ENCODE measurements at regions not wholly inside any gene's neighbourhood (a gene's known extent, or its start where the extent isn't known, plus 50 kb on each side); places are given as distances from the start of the nearest gene placed in this dataset.
A peak's percentile ranks its signal among the peaks of the same experiment; 100 is the strongest.
"Not testable (repeated sequence)": the region's sequence is repeated elsewhere in the genome, so short reads cannot be mapped to it uniquely, and the experiment has no call there.

- no peak overlapping the region for H3K4me3 ChIP-seq (ENCODE audit: low read length)
- peaks cover 7% of the 10 kb centered on the region for H3K4me1 ChIP-seq (ENCODE audit: control insufficient read depth, insufficient read depth, low read length)
- no peak overlapping the region for H3K9ac ChIP-seq (ENCODE audit: low read length)
- peaks cover 3% of the 10 kb centered on the region for H3K27me3 ChIP-seq (ENCODE audit: control insufficient read depth, insufficient read depth, low read length)
- no peaks in the 10 kb centered on the region for H3K36me3 ChIP-seq (ENCODE audit: control insufficient read depth, insufficient read depth, low read length)
- H3K27ac ChIP-seq (ENCODE audit: low read depth, low read length), result no peak overlapping the region
Measured at GRCh38 chr6:16950302-16950701, 151.5 kb upstream of the STMND1 start.

GRCh38 chr6:16949716-16950115 is 152.1 kb upstream of the STMND1 start:
- Histone ChIP-seq H3K36me3 (ENCODE audit: control insufficient read depth, insufficient read depth, low read length) (no peaks in the 10 kb centered on the region), H3K4me1 (ENCODE audit: control insufficient read depth, insufficient read depth, low read length) (peaks cover 7% of the 10 kb centered on the region), H3K4me3 (ENCODE audit: low read length) (no peak overlapping the region), H3K9ac (ENCODE audit: low read length) (no peak overlapping the region), H3K27me3 (ENCODE audit: control insufficient read depth, insufficient read depth, low read length) (peaks cover 3% of the 10 kb centered on the region), H3K27ac (ENCODE audit: low read depth, low read length) (no peak overlapping the region)

- peaks cover 7% of the 10 kb centered on the region for H3K4me1 ChIP-seq (ENCODE audit: control insufficient read depth, insufficient read depth, low read length)
- H3K36me3 ChIP-seq (ENCODE audit: control insufficient read depth, insufficient read depth, low read length), result no peaks in the 10 kb centered on the region
- H3K27me3 ChIP-seq (ENCODE audit: control insufficient read depth, insufficient read depth, low read length), result peaks cover 3% of the 10 kb centered on the region
- H3K4me3 ChIP-seq (ENCODE audit: low read length), result no peak overlapping the region
- no peak overlapping the region for H3K27ac ChIP-seq (ENCODE audit: low read depth, low read length)
- H3K9ac ChIP-seq (ENCODE audit: low read length), result no peak overlapping the region
Measured at GRCh38 chr6:16948396-16948795, 153.5 kb upstream of the STMND1 start.

- no peaks in the 10 kb centered on the region for H3K36me3 ChIP-seq (ENCODE audit: control insufficient read depth, insufficient read depth, low read length)
- no peak overlapping the region for H3K9ac ChIP-seq (ENCODE audit: low read length)
- H3K4me3 ChIP-seq (ENCODE audit: low read length), result no peak overlapping the region
- H3K27me3 ChIP-seq (ENCODE audit: control insufficient read depth, insufficient read depth, low read length), result peaks cover 3% of the 10 kb centered on the region
- H3K4me1 ChIP-seq (ENCODE audit: control insufficient read depth, insufficient read depth, low read length), result peaks cover 7% of the 10 kb centered on the region
- peak overlapping the region; percentile 58 for H3K27ac ChIP-seq (ENCODE audit: low read depth, low read length)
Measured at GRCh38 chr6:16947375-16948015, 154.4 kb upstream of the STMND1 start.

- peaks cover 3% of the 10 kb centered on the region for H3K27me3 ChIP-seq (ENCODE audit: control insufficient read depth, insufficient read depth, low read length)
- no peaks in the 10 kb centered on the region for H3K36me3 ChIP-seq (ENCODE audit: control insufficient read depth, insufficient read depth, low read length)
- H3K4me3 ChIP-seq (ENCODE audit: low read length), result no peak overlapping the region
- H3K9ac ChIP-seq (ENCODE audit: low read length), result no peak overlapping the region
- H3K27ac ChIP-seq (ENCODE audit: low read depth, low read length), result no peak overlapping the region
- peaks cover 7% of the 10 kb centered on the region for H3K4me1 ChIP-seq (ENCODE audit: control insufficient read depth, insufficient read depth, low read length)
Measured at GRCh38 chr6:16944596-16944995, 157.3 kb upstream of the STMND1 start.

- Histone ChIP-seq H3K27ac (ENCODE audit: low read depth, low read length) (no peak overlapping the region), H3K27me3 (ENCODE audit: control insufficient read depth, insufficient read depth, low read length) (no peaks in the 10 kb centered on the region), H3K4me1 (ENCODE audit: control insufficient read depth, insufficient read depth, low read length) (no peaks in the 10 kb centered on the region), H3K36me3 (ENCODE audit: control insufficient read depth, insufficient read depth, low read length) (no peaks in the 10 kb centered on the region), H3K4me3 (ENCODE audit: low read length) (no peak overlapping the region), H3K9ac (ENCODE audit: low read length) (no peak overlapping the region)
Measured at GRCh38 chr6:16939839-16940238, 162.0 kb upstream of the STMND1 start.

GRCh38 chr6:16939351-16939750 is 162.5 kb upstream of the STMND1 start:
- H3K36me3 ChIP-seq (ENCODE audit: control insufficient read depth, insufficient read depth, low read length), result no peaks in the 10 kb centered on the region
- H3K27ac ChIP-seq (ENCODE audit: low read depth, low read length), result no peak overlapping the region
- no peaks in the 10 kb centered on the region for H3K27me3 ChIP-seq (ENCODE audit: control insufficient read depth, insufficient read depth, low read length)
- H3K4me3 ChIP-seq (ENCODE audit: low read length), result no peak overlapping the region
- no peaks in the 10 kb centered on the region for H3K4me1 ChIP-seq (ENCODE audit: control insufficient read depth, insufficient read depth, low read length)
- no peak overlapping the region for H3K9ac ChIP-seq (ENCODE audit: low read length)

- H3K27me3 ChIP-seq (ENCODE audit: control insufficient read depth, insufficient read depth, low read length), result no peaks in the 10 kb centered on the region
Measured at GRCh38 chr6:16936893-16937292, 165.0 kb upstream of the STMND1 start.

GRCh38 chr6:16933961-16934360 is 167.9 kb upstream of the STMND1 start:
- Histone ChIP-seq H3K9ac (ENCODE audit: low read length) (no peak overlapping the region), H3K4me1 (ENCODE audit: control insufficient read depth, insufficient read depth, low read length) (no peaks in the 10 kb centered on the region), H3K27ac (ENCODE audit: low read depth, low read length) (no peak overlapping the region), H3K36me3 (ENCODE audit: control insufficient read depth, insufficient read depth, low read length) (no peaks in the 10 kb centered on the region), H3K4me3 (ENCODE audit: low read length) (no peak overlapping the region), H3K27me3 (ENCODE audit: control insufficient read depth, insufficient read depth, low read length) (no peaks in the 10 kb centered on the region)

More at GRCh38 chr6:16936893-16937292, 165.0 kb upstream of the STMND1 start:
- Histone ChIP-seq H3K4me1 (ENCODE audit: control insufficient read depth, insufficient read depth, low read length) (no peaks in the 10 kb centered on the region), H3K27ac (ENCODE audit: low read depth, low read length) (no peak overlapping the region), H3K4me3 (ENCODE audit: low read length) (no peak overlapping the region), H3K9ac (ENCODE audit: low read length) (no peak overlapping the region), H3K36me3 (ENCODE audit: control insufficient read depth, insufficient read depth, low read length) (no peaks in the 10 kb centered on the region)

GRCh38 chr6:16933532-16933931 is 168.3 kb upstream of the STMND1 start:
- Histone ChIP-seq H3K27me3 (ENCODE audit: control insufficient read depth, insufficient read depth, low read length) (no peaks in the 10 kb centered on the region), H3K4me1 (ENCODE audit: control insufficient read depth, insufficient read depth, low read length) (no peaks in the 10 kb centered on the region), H3K9ac (ENCODE audit: low read length) (no peak overlapping the region), H3K36me3 (ENCODE audit: control insufficient read depth, insufficient read depth, low read length) (no peaks in the 10 kb centered on the region), H3K4me3 (ENCODE audit: low read length) (no peak overlapping the region), H3K27ac (ENCODE audit: low read depth, low read length) (no peak overlapping the region)

GRCh38 chr6:16932920-16933319 is 168.9 kb upstream of the STMND1 start:
- no peaks in the 10 kb centered on the region for H3K36me3 ChIP-seq (ENCODE audit: control insufficient read depth, insufficient read depth, low read length)
- no peak overlapping the region for H3K9ac ChIP-seq (ENCODE audit: low read length)
- H3K27me3 ChIP-seq (ENCODE audit: control insufficient read depth, insufficient read depth, low read length), result no peaks in the 10 kb centered on the region
- H3K27ac ChIP-seq (ENCODE audit: low read depth, low read length), result no peak overlapping the region
- no peak overlapping the region for H3K4me3 ChIP-seq (ENCODE audit: low read length)
- H3K4me1 ChIP-seq (ENCODE audit: control insufficient read depth, insufficient read depth, low read length), result no peaks in the 10 kb centered on the region

GRCh38 chr6:16931079-16931478 is 169.8 kb upstream of the ATXN1 start:
- not testable (repeated sequence) for H3K27ac ChIP-seq (ENCODE audit: low read depth, low read length); H3K4me3 ChIP-seq (ENCODE audit: low read length); H3K9ac ChIP-seq (ENCODE audit: low read length); H3K27me3 ChIP-seq (ENCODE audit: control insufficient read depth, insufficient read depth, low read length); H3K4me1 ChIP-seq (ENCODE audit: control insufficient read depth, insufficient read depth, low read length); H3K36me3 ChIP-seq (ENCODE audit: control insufficient read depth, insufficient read depth, low read length)

- Histone ChIP-seq H3K9ac (ENCODE audit: low read length) (no peak overlapping the region), H3K4me3 (ENCODE audit: low read length) (no peak overlapping the region), H3K27me3 (ENCODE audit: control insufficient read depth, insufficient read depth, low read length) (no peaks in the 10 kb centered on the region), H3K4me1 (ENCODE audit: control insufficient read depth, insufficient read depth, low read length) (no peaks in the 10 kb centered on the region), H3K36me3 (ENCODE audit: control insufficient read depth, insufficient read depth, low read length) (no peaks in the 10 kb centered on the region), H3K27ac (ENCODE audit: low read depth, low read length) (no peak overlapping the region)
Measured at GRCh38 chr6:16930432-16930831, 169.2 kb upstream of the ATXN1 start.
